ENCODE measurements at regions not wholly inside any gene's neighbourhood (a gene's known extent, or its start where the extent isn't known, plus 50 kb on each side); places are given as distances from the start of the nearest gene placed in this dataset.

GRCh38 chr6:140355476-140355875 is 981.0 kb upstream of the CITED2 start:
- no peaks in the 10 kb centered on the region for H3K4me1 ChIP-seq
- no peaks in the 10 kb centered on the region for H3K36me3 ChIP-seq
- H3K4me3 ChIP-seq = no peak overlapping the region
- TF ChIP-seq CTCF (IDR thresholded peaks at IDR 0.05) (no peak), POLR2A (IDR thresholded peaks at IDR 0.05) (no peak)
- H3K9me3 ChIP-seq = no peaks in the 10 kb centered on the region
- no peak overlapping the region for H3K27ac ChIP-seq
- DNase-seq = no peak
- no peaks in the 10 kb centered on the region for H3K27me3 ChIP-seq

- no peak for DNase-seq
- no peak for TF ChIP-seq CTCF (IDR thresholded peaks at IDR 0.05)
- Histone ChIP-seq H3K27me3 (no peaks in the 10 kb centered on the region), H3K4me1 (no peaks in the 10 kb centered on the region), H3K4me3 (no peak overlapping the region), H3K27ac (no peak overlapping the region), H3K9me3 (no peaks in the 10 kb centered on the region), H3K36me3 (no peaks in the 10 kb centered on the region)
Measured at GRCh38 chr6:140354296-140354695, 979.8 kb upstream of the CITED2 start.

- TF ChIP-seq POLR2A (IDR thresholded peaks at IDR 0.05) (no peak), CTCF (IDR thresholded peaks at IDR 0.05) (no peak)
- no peak for DNase-seq
- H3K27me3 ChIP-seq = no peaks in the 10 kb centered on the region
- no peaks in the 10 kb centered on the region for H3K4me1 ChIP-seq
- H3K27ac ChIP-seq = no peak overlapping the region
- no peaks in the 10 kb centered on the region for H3K9me3 ChIP-seq
- H3K4me3 ChIP-seq = no peak overlapping the region
- H3K36me3 ChIP-seq = no peaks in the 10 kb centered on the region
Measured at GRCh38 chr6:140353536-140353935, 979.1 kb upstream of the CITED2 start.

- Histone ChIP-seq H3K36me3 (no peaks in the 10 kb centered on the region), H3K9me3 (no peaks in the 10 kb centered on the region), H3K4me1 (no peaks in the 10 kb centered on the region), H3K27ac (no peak overlapping the region), H3K4me3 (no peak overlapping the region), H3K27me3 (no peaks in the 10 kb centered on the region)
- TF ChIP-seq POLR2A (IDR thresholded peaks at IDR 0.05) = no peak
- TF ChIP-seq CTCF (IDR thresholded peaks at IDR 0.05) = no peak
- DNase-seq = no peak
Measured at GRCh38 chr6:140346428-140346827, 972.0 kb upstream of the CITED2 start.

GRCh38 chr6:140345935-140346334 is 971.5 kb upstream of the CITED2 start:
- Histone ChIP-seq H3K27me3 (no peaks in the 10 kb centered on the region), H3K36me3 (no peaks in the 10 kb centered on the region), H3K4me3 (no peak overlapping the region), H3K27ac (no peak overlapping the region), H3K4me1 (no peaks in the 10 kb centered on the region), H3K9me3 (no peaks in the 10 kb centered on the region)
- TF ChIP-seq POLR2A (IDR thresholded peaks at IDR 0.05) (no peak), CTCF (IDR thresholded peaks at IDR 0.05) (no peak)
- no peak for DNase-seq

Measured in Peyer's patch (tissue), 4 donors.